GM12878 (cell line): ENCODE measurements at regions not wholly inside any gene's neighbourhood (a gene's known extent, or its start where the extent isn't known, plus 50 kb on each side); places are given as distances from the start of the nearest gene placed in this dataset.

Source experiments
- ATAC-seq: fragments of 200-7000 bp; cut with Tn5 transposase; 3 replicates; pipeline ENCODE4 v1.9.1; 2020; ENCODE audit warnings: mild to moderate bottlenecking, moderate library complexity
- BruUV-seq: library from RNA; stranded (reverse); fragments of 400-500 nt; replicated peaks from 2 replicates; lab custom pipeline; 2021; lab: Mats Ljungman, UMichigan
- CTCF ChIA-PET: fragments of 300-600 bp; sonication (Branson Sonifier 250); formaldehyde crosslinking; extraction: SDS; loops from one replicate; lab custom pipeline; 2021; ENCODE audit warnings: inconsistent platforms; lab: Yijun Ruan, JAX
- POLR2A ChIA-PET: fragments of 350-600 bp; formaldehyde crosslinking; extraction: SDS; loops from one replicate; lab custom pipeline; 2021; ENCODE audit warnings: inconsistent platforms; lab: Charles Lee
- RAD21 ChIA-PET: fragments of 300-600 bp; sonication (Branson Sonifier 250); formaldehyde crosslinking; loops from one replicate; lab custom pipeline; 2023; ENCODE audit warnings: antibody characterized with exemption; ENCODE audit not compliant: unreplicated experiment; lab: Charles Lee
- SMC1A ChIA-PET: fragments of 300-600 bp; sonication (Branson Sonifier 250); formaldehyde crosslinking; loops from one replicate; lab custom pipeline; 2023; ENCODE audit not compliant: unreplicated experiment, uncharacterized antibody; lab: Charles Lee
- DNase-seq: peaks from one replicate; pipeline ENCODE4 v3.0.0-alpha.2; 2011; ENCODE audit warnings: low read depth, low spot score
- FAIRE-seq: peaks from 3 replicates; lab custom pipeline; 2011; peaks lifted over from hg19 to GRCh38; lab: Jason Lieb, UNC
- H2AFZ ChIP-seq: 2 replicates; pipeline ENCODE4 v1.6.0; 2011; ENCODE audit warnings: low read depth, low read length, control low read depth; ENCODE audit not compliant: control insufficient read depth
- H3K27ac ChIP-seq: 2 replicates; pipeline ENCODE4 v1.5.1; 2011; ENCODE audit warnings: control low read depth; ENCODE audit not compliant: control insufficient read depth, insufficient read depth
- H3K27me3 ChIP-seq, 2 experiments: replicated peaks in 1 of 2; 2 replicates each; pipeline versions ENCODE4 v1.6.0 to v1.6.1; 2011; ENCODE audit warnings: low read length in 1 of 2; ENCODE audit not compliant: control insufficient read depth in 2 of 2, insufficient read depth in 2 of 2
- H3K36me3 ChIP-seq, 2 experiments: 2 replicates each; pipeline ENCODE4 v1.5.1; 2011; ENCODE audit warnings: low read length in 1 of 2; ENCODE audit not compliant: control insufficient read depth in 2 of 2, insufficient read depth in 2 of 2
- H3K4me1 ChIP-seq: 2 replicates; pipeline ENCODE4 v1.6.1; 2011; ENCODE audit warnings: mild to moderate bottlenecking, low read length, moderate library complexity, mixed read lengths; ENCODE audit not compliant: control insufficient read depth, insufficient read depth
- H3K4me2 ChIP-seq: 2 replicates; pipeline ENCODE4 v1.6.0; 2011; ENCODE audit warnings: control low read depth; ENCODE audit not compliant: control insufficient read depth, insufficient read depth
- H3K4me3 ChIP-seq: fragments of 200-600 bp; sonication (generic); 2 replicates; pipeline ENCODE4 v1.5.1; 2016
- H3K79me2 ChIP-seq: 2 replicates; pipeline ENCODE4 v1.6.0; 2011; ENCODE audit warnings: low read length; ENCODE audit not compliant: control insufficient read depth, insufficient read depth
- H3K9ac ChIP-seq: 2 replicates; pipeline ENCODE4 v1.8.0; 2011; ENCODE audit warnings: low read length, control low read depth, mixed read lengths; ENCODE audit not compliant: control insufficient read depth, insufficient read depth
- H3K9me3 ChIP-seq: replicated peaks from 3 replicates; pipeline ENCODE4 v1.5.1; 2011; ENCODE audit warnings: mild to moderate bottlenecking, low read length; ENCODE audit not compliant: control insufficient read depth, insufficient read depth
- H4K20me1 ChIP-seq: 2 replicates; pipeline ENCODE4 v1.6.0; 2011; ENCODE audit not compliant: control insufficient read depth, insufficient read depth
- BHLHE40 ChIP-seq, 2 experiments: fragments of 450-650 bp in 1 of 2; IDR thresholded peaks; 2 replicates each; pipeline ENCODE4 v1.6.1; 2011 to 2017; ENCODE audit warnings: low read depth in 2 of 2, borderline replicate concordance in 1 of 2, improper control_type of control experiment in 1 of 2, low read length in 1 of 2, mild to moderate bottlenecking in 1 of 2
- MEF2A ChIP-seq: IDR thresholded peaks from 2 replicates; pipeline ENCODE4 v1.6.1; 2011; ENCODE audit warnings: low read depth, mild to moderate bottlenecking, low read length, moderate library complexity; ENCODE audit not compliant: insufficient read depth
- NR2F1 ChIP-seq: fragments of 450-650 bp; conservative IDR thresholded peaks from 2 replicates; pipeline ENCODE4 v1.6.1; 2017; ENCODE audit warnings: mild to moderate bottlenecking
- SUZ12 ChIP-seq: fragments of 200-600 bp; sonication (generic); IDR thresholded peaks from one replicate; pipeline ENCODE4 v1.6.1; 2018; ENCODE audit warnings: antibody characterized with exemption, mild to moderate bottlenecking; ENCODE audit not compliant: unreplicated experiment
- WGBS: methylation state at CpG from one replicate; pipeline ENCODE4 v1.1.6; 2016; ENCODE audit warnings: low lambda C conversion rate; ENCODE audit not compliant: insufficient replicate concordance, insufficient coverage; ENCODE audit errors: missing lambda C conversion rate; 5-methylcytosine and 5-hydroxymethylcytosine counted together
- in situ Hi-C: fragments of 300-500 bp; cut with MboI; formaldehyde crosslinking; loops from 9 replicates; pipeline ENCODE4 v1.14.3; 2018; ENCODE audit warnings: mixed read lengths
- intact Hi-C: fragments of 100-400 bp; cut with micrococcal nuclease; formaldehyde crosslinking; loops from one replicate; pipeline ENCODE4 v1.14.2; 2022; ENCODE audit not compliant: unreplicated experiment
- TF ChIP-seq, protein P1 (sequence below): fragments of 450-650 bp; conservative IDR thresholded peaks from 2 replicates; pipeline ENCODE4 v1.6.1; 2017; ENCODE audit warnings: mild to moderate bottlenecking, moderate library complexity

DNA sequence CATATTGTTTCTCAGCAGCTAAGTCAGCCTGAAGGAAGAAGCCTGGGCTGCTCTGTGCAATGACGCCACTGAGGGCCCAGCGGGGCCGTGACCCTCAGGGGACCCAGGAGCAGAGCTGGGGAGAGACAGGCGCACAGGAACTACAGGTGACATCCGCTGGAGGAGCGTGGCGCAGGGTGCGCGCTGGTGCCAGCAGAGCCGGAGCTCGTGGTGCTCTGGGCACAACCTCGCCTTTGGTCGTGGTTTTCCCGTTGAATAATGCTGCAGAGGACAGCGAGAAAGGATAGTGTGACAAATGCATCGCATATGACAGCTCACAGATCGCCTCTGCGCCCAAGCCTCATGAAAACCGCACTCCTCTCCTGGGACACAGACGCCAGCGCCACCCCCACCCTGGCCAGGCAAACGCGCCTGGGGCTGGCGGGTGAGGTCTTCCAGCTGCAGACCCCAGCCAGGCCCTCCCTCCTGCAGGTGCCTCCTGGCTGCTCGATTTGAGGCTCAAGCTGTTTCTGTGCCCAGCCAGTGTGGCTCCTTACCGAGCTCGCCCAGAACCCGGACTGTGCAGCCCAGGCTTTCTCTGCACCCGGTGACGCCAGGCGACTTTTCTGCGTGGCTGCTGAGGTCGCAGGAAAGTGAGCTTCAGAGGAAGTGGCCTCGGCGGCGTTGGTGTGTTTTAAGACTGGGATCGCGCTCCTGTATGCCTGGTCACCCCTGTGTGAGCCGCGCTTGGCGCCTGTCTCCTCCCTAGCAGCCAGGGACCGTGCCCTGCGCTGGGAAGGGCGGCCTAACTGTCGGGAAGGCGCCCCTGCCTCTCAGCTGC is 583.1 kb upstream of the HS6ST1 start:
- H3K4me1 ChIP-seq, result no peaks in the 10 kb centered on the region
- intact Hi-C loops (no loop called here), in situ Hi-C loops (no loop called here)
- H3K9ac ChIP-seq, result no peak overlapping the region
- ChIA-PET RAD21 (no interaction called here), POLR2A (no interaction called here), CTCF (no interaction called here), SMC1A (interaction anchor here (0.7 kb wide), 1 partner anchor 17 kb away, joined by 3 read pairs; no protein-coding TSS in a partner anchor)
- no peaks in the 10 kb centered on the region for H3K36me3 ChIP-seq
- DNase-seq, result no peak
- H3K79me2 ChIP-seq, result no peaks in the 10 kb centered on the region
- 25% methylated on average over 46 of the region's 46 CpGs for WGBS
- no peaks in the 10 kb centered on the region for H4K20me1 ChIP-seq
- no peak overlapping the region for H3K4me3 ChIP-seq
- BruUV-seq, result no TSS peak
- TF ChIP-seq SUZ12, result no peak
- TF ChIP-seq BHLHE40 (IDR thresholded peaks at IDR 0.05; ENCODE audit: borderline replicate concordance in 1 of 2, low read depth in 2 of 2, low read length in 1 of 2), result no peak
- TF ChIP-seq, protein P1, sequence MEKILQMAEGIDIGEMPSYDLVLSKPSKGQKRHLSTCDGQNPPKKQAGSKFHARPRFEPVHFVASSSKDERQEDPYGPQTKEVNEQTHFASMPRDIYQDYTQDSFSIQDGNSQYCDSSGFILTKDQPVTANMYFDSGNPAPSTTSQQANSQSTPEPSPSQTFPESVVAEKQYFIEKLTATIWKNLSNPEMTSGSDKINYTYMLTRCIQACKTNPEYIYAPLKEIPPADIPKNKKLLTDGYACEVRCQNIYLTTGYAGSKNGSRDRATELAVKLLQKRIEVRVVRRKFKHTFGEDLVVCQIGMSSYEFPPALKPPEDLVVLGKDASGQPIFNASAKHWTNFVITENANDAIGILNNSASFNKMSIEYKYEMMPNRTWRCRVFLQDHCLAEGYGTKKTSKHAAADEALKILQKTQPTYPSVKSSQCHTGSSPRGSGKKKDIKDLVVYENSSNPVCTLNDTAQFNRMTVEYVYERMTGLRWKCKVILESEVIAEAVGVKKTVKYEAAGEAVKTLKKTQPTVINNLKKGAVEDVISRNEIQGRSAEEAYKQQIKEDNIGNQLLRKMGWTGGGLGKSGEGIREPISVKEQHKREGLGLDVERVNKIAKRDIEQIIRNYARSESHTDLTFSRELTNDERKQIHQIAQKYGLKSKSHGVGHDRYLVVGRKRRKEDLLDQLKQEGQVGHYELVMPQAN, result no peak
- no peak for TF ChIP-seq NR2F1
- TF ChIP-seq MEF2A, result no peak
- no peak for ATAC-seq
- H3K27me3 ChIP-seq, result no peaks in the 10 kb centered on the region
- no peak overlapping the region for H3K27ac ChIP-seq
- no peaks in the 10 kb centered on the region; the same call in 2 of the 3 replicates for H3K9me3 ChIP-seq
- H2AFZ ChIP-seq, result no peak overlapping the region
- H3K4me2 ChIP-seq, result no peak overlapping the region
- no peak for FAIRE-seq
